ENCODE measurements at regions not wholly inside any gene's neighbourhood (a gene's known extent, or its start where the extent isn't known, plus 50 kb on each side); places are given as distances from the start of the nearest gene placed in this dataset.

GRCh38 chr2:217466104-217466503, 536.7 kb downstream of the TNS1 start:
- no peak overlapping the region for H3K27ac ChIP-seq

DNA sequence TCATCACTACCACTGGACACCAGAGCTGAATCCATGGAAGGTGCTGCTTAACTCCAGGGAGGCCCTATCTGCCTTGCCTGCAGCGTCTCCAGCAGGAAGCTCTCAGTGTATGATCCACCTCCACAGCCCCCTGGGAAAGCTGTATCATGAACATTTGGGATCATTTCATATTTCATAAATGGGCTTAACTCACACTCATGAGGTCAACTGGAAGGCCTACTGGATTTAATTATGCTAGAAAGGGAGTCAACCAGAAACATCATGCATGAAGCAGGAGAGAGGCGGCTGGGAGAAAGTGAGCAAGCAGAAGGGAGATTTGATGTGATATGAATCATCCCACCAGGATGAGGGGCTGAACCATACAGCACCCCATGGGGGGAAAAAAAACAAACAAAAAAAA, 537.7 kb downstream of the TNS1 start:
- TF ChIP-seq, protein P1, sequence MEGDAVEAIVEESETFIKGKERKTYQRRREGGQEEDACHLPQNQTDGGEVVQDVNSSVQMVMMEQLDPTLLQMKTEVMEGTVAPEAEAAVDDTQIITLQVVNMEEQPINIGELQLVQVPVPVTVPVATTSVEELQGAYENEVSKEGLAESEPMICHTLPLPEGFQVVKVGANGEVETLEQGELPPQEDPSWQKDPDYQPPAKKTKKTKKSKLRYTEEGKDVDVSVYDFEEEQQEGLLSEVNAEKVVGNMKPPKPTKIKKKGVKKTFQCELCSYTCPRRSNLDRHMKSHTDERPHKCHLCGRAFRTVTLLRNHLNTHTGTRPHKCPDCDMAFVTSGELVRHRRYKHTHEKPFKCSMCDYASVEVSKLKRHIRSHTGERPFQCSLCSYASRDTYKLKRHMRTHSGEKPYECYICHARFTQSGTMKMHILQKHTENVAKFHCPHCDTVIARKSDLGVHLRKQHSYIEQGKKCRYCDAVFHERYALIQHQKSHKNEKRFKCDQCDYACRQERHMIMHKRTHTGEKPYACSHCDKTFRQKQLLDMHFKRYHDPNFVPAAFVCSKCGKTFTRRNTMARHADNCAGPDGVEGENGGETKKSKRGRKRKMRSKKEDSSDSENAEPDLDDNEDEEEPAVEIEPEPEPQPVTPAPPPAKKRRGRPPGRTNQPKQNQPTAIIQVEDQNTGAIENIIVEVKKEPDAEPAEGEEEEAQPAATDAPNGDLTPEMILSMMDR (conservative IDR thresholded peaks at IDR 0.05): no peak
- H3K27ac ChIP-seq: no peak overlapping the region

More at GRCh38 chr2:217466104-217466503, 536.7 kb downstream of the TNS1 start:
- TF ChIP-seq, protein P1 (conservative IDR thresholded peaks at IDR 0.05): no peak

GRCh38 chr2:217463402-217464075, 539.3 kb downstream of the TNS1 start:
- TF ChIP-seq, protein P1 (conservative IDR thresholded peaks at IDR 0.05): no peak
- H3K27ac ChIP-seq: no peak overlapping the region

GRCh38 chr2:217462121-217462520, 540.7 kb downstream of the TNS1 start:
- no peak overlapping the region for H3K27ac ChIP-seq
- TF ChIP-seq, protein P1 (conservative IDR thresholded peaks at IDR 0.05): no peak

- TF ChIP-seq, protein P1 (conservative IDR thresholded peaks at IDR 0.05): no peak
- H3K27ac ChIP-seq: no peak overlapping the region
These were observed 541.1 kb downstream of the TNS1 start for GRCh38 chr2:217461674-217462073.

DNA sequence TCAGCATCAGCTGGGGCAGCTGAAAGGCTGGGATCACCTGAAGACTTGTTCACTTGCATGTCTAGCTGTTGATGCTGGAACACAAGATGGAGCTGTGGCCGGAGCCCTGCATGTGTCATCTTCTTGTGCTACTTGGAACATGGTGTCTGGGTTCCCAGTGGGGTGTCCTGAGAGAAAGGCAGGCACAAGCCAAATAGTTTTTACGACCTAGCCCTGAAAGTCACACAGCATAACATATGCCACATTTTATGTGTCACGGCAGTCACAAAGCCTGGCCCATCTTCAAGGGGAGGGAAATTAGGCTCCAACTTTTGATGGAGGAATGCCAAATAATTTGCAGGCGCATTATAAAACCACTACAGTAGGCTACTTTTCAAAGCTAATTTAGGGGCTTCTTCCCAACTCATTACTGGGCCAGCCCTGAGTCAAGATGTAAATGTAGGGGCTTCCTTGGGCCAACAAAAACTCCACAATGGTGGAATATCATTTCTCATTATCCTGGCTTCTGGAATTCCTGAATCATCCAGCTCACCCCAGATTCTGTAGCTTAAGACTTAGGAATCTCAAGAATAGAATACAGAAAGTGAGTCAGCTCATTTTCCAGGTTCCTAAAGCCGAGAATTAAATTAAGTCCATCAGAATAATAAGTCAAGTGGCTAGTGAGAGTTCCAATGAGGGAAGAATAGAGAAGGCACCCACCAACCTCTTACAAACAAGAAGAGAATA, 543.0 kb downstream of the TNS1 start:
- H3K27ac ChIP-seq: no peak overlapping the region

GRCh38 chr2:217459016-217459415, 543.8 kb downstream of the TNS1 start:
- TF ChIP-seq, protein P1 (conservative IDR thresholded peaks at IDR 0.05): no peak
- H3K27ac ChIP-seq: no peak overlapping the region

More for the DNA sequence above, 543.0 kb downstream of the TNS1 start:
- TF ChIP-seq, protein P1 (conservative IDR thresholded peaks at IDR 0.05): no peak
